GM21528 (cell line): ENCODE measurements at regions not wholly inside any gene's neighbourhood (a gene's known extent, or its start where the extent isn't known, plus 50 kb on each side); places are given as distances from the start of the nearest gene placed in this dataset.
A peak's percentile ranks its signal among the peaks of the same experiment; 100 is the strongest.

Experiments
- ATAC-seq: cut with Tn5 transposase; IDR thresholded peaks from one replicate; pipeline ENCODE4 v1.9.1; 2021; ENCODE audit warnings: mild to moderate bottlenecking, moderate library complexity; ENCODE audit not compliant: unreplicated experiment, low FRiP score

DNA sequence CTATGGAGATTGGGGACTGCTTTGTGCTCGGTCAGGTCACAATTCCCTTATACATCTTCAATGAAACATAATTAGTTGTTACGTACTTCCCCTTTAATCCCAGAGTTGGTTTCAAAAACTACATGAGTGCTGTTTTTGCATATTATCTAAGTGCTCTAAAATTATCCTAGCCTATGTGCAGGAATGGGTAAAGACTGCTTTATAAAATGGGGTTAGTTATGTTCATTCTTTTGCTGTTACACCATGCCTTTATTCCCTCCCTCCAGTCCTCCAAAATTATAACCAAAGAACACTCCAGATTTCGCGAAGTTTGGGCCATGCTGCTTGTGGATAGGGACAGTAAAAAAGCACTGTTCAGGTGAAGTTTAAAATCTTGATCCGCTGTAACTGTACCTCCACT, 173.9 kb upstream of the SNX7 start:
- ATAC-seq = no peak

DNA sequence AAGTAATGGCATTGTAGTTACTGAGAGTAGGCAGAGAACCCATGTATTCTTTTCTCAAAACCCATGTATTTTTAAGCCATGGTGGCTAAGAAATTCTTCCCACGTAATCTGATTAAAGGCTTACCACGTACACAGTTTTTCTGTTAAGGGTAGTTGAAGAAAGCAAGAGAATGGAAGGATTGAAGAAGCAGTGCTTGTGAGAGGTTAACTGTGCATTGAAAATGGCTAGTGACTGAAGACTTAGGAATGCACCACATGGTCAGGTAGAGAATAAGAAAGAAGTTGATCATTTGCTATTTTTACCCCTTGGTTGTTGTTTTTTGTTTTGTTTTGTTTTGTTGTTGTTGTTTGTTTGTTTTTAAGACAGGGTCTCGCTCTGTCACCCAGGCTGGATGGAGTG, 178.9 kb upstream of the SNX7 start:
- ATAC-seq = no peak

DNA sequence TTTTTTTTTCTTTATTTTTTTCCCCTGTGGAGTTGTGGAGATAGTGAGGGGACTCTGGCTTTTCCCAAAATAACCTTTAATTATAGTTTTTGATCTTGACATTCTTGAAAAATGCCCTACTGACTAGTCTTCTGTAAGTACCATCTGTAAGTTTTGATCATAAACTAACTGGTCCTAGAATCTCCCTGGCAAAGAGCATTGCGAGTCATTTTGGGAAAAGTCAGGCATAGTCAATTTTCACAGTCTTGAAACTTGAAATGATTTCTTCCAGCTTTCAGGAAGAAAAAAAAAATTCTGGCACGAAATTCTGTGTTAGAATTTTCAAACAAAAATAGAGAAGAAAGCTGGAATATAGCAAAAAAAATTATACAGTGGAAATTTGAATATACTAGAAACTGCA, 181.2 kb upstream of the SNX7 start:
- ATAC-seq = no peak

DNA sequence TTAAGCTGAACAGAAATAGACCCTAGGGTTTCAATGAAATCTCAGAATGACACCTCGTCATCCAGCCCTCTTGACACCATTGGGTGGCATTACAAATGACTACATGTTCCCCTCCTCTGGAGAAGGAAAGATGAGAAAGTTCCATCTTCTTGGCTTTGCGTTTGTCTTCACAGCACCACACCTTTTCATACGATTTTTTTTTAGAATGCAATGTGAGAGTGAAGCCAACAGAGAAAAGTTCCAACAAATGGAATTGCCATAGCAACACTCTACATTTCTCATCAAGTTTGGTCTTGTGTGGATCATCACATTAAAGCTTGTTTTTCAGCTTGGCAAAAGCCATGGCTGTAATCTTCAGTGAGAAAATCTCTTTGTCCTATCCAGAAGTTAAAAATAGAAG, 183.4 kb upstream of the SNX7 start:
- no peak for ATAC-seq

DNA sequence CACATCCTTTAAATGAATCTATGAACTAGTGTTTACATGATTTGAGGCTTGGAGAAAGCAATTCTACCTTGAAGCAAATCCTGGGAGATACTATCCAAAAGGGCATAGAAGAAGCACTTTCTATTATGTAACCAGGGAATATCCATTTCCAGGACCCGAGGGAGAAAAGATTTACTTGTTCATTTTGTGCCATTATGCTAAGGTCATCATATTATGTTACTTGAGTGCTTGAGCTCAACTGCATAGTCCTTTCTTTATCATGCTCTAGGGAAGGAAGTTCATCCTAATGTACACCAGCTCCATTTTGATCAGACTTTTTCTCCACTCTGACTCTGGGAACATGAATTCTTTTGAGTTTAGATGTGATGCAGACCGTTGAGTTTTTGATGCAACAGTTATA, 188.6 kb upstream of the SNX7 start:
- ATAC-seq = no peak

DNA sequence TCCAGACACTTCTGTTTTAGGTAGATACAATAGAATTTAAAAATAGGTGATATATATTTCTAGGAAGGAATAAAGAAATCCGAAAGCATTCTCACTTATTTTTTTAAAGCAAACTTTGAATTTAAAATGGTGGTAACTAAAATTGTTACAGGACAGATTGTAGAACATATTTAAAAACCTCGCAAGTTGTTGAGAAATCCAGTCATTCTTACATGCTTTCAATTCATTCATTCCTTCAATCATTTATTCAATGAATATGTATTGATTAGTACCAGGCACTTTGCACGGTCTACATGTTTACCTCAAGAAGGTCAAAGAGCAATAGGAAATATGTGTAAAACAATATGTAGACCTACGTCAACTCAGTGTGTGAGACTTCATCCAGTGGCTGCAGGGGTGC, 189.9 kb upstream of the SNX7 start:
- ATAC-seq = no peak

DNA sequence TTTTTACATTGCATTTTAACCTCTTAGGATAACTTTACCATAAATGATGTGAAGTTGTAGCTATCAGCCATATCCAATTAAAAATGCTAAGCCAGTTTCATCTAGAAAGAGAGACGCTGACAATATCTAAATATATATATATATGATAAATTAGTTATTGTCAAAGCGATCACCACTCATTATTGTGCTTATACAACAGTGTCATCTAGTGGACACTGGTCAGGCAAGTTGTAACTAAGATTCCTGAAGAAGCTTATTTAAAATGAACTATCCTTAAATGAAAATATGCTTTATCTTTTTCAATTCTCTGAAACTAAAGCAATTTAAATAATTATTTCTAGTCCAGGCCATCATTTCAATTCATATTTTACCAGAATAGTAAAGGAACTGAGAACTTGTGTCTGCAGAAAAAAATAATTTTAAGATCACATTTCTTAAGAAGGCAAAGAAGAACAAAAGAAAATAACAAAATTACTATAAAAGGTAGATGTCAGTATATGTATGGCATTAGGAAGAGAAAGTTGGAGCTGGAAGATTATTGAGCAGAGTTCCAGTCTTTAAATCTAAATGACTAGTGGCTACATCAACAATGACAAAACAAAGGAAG, 193.3 kb upstream of the SNX7 start:
- ATAC-seq = no peak

DNA sequence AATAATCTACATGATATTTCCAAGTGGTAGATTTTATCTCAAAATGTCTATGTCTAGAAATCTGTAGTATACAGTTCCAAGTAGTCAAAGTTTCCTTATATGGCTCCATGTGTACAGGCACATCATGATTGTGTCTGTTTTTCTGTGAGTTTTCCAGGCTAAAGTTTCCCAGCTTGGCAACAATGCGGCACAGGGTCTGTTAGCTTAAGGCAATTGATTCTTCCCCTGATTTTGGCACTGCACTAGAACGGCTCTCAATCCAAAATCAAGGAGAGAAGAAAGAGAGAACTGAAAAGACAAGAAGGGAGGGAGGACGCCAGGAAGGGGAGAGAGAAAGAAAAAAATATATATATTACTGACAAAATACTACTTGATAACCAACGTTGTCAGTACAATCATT, 193.9 kb upstream of the SNX7 start:
- no peak for ATAC-seq

DNA sequence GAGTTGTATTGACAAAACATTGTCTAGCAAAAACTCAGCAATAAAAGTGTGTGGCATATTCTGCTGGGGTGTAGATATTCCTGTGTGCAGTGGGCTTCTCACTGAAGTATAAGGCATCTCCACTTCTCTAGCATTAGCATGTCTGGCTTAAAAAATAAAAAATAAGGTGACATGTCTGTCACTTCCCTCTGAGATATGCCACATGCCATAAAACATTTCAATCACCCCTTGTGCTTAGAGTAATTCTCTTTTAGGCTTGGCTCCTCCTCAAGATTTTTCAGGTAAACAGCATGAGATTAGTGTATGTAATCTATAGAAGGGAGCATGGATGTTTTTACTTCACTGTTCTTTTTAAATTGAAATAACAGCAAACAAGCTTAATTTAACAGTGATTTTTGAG, 194.4 kb upstream of the SNX7 start:
- ATAC-seq = no peak

DNA sequence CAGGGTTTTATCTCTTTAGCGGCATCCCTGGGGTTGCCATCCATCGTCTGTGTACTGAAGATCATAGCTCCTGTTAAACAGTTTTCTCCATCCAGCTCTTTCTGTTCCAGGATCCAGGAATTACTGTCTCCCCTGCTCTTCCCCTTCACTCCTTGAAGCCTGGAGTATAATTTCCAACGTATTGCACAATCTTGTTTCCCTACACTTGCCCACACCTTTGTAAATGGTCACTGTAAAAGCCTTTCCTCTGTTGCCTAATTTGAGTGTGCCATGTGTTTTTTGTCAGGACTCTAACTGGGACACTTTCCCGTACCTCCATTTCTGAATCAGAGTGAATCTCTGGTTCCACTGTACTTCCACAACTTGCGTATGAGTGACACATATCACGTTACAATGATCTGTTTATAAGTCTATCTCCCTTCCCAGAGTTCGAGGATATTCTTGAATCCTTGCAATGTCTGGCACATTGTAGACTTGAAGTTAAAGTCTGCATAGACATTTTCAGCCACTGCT, 199.6 kb upstream of the SNX7 start:
- ATAC-seq = no peak

DNA sequence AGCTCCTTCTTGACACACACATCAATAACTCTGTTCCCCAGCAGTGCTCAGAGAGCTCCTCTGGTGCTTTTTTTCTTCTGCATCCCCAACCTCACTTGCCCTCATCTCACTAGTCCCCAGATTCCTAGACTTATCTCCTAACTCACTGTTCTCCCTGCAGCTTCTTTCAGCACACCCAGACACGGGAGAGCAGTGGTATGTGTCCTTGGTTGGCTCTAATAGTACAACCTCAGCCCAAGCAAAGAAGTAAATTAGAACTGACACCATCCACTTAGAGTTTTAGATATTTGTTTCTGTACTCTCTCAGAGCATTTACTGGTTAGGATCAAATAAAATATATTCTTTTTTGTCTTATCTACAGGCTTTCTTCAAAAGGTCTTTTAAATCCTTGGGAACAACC, 201.4 kb upstream of the SNX7 start:
- no peak for ATAC-seq

DNA sequence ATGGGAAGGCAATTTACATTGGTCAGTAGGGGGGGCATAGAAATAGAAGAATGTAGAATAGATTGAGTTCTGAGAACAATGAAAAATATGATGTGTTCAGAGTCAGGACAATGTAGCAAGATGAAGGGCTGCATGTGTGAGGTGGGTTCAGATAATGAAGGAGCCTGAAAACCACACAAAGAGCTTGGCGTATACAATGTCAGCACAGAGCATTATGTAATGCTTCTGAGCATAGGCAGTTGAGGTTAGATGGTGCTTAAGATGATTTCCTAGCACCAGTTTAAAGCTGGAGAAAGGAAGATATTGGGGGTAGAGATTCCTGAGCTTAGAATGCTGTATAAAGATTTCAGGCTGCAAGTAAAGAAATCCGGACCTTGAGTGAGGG, 202.0 kb upstream of the SNX7 start:
- ATAC-seq = no peak

DNA sequence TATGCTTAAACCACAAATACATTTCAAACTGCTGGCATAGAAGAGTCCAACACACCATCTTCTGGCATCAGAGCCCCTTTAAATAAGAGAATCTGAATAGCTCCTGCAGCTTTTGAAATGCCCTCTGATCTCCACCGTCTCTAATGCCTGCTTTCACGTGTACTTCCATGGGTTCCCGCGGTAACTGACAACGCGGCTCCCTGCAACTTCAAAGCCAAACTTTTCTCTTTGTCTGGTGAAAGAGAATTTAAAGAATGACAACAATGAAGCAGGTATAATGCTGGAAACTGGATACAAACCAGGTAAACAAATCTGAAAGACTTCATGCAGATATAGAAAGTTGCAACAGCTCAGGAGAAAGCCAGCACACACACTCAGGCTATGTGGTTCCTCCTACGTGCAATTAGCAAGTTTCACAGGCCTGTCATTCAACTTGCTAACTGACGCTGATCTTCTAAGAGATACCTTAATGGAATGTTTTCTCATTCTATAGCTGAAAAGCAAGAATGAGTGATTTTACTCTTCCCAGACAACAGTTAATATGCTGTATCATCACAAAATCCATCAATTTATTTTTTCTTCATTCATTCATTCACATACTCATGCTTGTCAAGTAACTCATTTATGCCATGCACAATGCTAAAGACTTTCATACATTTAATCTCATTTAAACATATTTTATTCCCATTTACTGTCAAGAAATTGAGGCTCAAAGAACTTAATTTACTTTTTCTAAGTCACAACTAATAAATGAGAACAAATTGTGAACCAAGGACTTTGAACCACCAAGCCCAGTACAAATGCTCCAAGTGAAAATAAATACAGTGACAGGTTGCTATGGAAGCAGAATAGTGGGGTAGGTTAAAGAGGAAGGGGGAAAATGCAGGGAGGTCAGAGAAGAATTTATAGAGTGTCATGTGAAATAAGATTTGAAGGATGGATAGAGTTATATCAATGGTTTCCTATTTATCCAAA, 202.7 kb upstream of the SNX7 start:
- no peak for ATAC-seq

DNA sequence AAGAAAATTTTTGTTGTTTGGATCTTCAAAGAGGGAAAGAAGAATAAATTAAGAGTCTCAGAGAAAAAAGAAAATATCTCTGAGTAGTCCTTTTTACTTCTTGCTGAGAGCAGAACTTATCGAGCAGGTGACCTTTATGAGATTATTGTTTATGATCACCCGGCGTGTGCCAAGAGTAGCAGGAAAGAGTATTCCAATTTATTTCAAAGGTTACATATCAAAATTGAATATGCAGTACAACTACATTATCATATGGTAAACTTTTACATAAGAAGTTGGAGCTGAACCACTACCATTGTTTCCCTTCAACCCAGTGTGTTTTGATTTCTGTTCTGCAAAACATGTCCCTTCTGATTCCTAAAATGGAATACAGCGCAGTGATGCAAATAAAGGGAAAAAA, 204.3 kb upstream of the SNX7 start:
- no peak for ATAC-seq

DNA sequence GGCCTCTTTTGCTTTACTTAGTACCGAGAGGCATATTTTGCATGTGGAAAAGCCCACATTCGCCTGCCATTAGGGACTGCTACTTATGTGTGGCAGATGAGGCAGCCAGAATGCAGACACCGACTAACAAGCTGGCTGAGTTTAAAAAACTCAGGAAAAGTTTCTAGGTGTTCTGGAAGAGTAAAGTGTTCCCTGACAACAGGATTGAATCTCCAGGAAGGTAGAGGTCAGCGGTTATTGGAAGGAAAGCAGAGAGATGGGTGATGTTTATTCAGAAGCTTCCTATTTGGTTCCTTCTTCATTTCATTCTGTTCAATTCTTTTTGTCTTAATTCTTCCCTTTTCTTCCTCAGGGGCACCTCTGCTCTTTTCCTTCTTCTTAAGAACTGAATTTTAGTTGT, 206.9 kb upstream of the SNX7 start:
- ATAC-seq = no peak

DNA sequence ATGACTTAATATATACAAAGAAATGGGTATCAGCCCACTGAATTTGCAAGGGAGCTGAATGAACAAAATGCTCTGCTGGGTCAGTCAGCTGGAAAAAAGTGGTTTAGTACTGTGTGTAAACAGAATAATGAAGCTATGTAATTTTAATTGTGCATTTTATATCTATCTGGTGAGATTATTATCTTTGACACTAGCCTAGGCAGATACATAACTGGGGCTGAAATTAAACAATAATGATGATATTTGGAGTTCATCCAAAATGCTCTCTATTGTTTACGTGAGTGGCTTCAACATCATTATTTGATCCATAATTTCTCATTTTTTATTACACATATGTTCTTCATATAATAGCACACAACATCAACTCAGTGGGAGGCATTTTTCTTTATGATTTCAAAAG, 208.5 kb upstream of the SNX7 start:
- no peak for ATAC-seq

DNA sequence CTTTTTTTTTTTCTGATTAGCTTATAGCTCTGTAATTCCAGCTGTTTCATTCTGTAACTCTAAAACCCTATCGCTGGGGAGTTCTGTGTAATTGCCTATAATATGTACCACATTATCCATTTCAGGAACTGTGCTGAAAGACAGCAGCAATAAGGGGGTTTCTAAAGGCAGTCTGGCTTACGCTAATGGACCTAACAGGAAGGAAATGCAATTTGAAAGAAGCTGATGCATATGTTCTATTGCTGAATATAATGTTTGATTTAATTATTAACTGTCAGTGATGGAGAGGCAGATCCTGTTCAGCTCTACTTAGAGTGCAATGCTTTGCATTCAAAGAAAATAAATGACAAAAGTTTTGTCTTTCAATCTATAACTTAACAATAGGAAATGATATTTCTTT, 209.4 kb upstream of the SNX7 start:
- ATAC-seq = peak; percentile 58

DNA sequence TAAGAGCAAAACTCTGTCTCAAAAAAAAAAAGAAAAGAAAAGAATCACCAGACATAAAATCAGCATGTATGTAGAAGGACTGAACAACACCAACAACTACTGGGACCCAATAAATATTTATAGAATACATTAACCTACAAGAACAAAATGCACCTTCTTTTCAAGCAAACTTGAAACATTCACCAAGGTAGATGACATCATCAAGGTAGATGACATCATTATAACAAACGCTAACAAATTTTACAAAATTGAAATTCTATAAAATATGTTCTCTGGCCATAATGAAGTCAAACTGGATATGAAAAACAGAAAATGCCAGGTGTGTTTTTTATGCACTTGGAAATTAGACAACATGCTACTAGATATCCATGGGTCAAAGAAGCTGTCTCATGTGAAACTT, 220.2 kb upstream of the SNX7 start:
- ATAC-seq = no peak

DNA sequence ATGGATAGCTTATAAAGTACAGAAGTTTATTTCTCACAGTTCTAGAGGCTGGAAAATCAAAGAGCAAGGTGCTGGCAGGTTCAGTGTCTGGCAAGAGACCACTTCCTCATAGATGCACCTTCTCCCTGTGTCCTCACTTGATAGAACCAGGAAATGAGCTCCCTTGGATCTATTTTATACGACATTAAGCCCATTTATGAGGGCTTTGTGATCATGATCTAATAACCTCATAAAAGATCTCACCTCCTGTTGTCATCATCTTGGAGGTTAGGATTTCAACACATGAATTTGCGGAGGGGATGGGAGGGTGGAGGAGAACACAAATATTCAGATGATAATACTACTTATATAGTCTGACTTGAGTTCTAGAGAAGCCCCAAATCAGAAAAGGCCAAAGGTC, 222.1 kb upstream of the SNX7 start:
- no peak for ATAC-seq

DNA sequence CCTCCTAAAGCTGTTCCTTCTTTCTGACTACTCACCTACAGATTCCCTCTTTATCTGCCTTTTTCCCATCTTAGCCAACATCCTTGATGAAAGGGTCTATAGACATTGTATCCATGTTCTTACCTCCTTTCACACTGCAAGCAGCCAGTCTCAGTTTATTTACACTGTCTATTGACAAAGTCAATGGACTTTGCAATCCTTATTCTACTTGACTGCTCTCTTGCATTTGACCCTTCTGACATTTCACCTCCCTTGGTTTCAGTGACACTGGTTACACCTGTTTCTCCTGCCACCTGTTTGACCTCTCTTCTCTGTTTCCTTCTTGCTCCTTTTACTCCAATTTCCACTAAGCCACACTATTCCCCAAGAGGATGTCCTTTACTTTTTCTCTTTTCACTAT, 224.0 kb upstream of the SNX7 start:
- no peak for ATAC-seq

DNA sequence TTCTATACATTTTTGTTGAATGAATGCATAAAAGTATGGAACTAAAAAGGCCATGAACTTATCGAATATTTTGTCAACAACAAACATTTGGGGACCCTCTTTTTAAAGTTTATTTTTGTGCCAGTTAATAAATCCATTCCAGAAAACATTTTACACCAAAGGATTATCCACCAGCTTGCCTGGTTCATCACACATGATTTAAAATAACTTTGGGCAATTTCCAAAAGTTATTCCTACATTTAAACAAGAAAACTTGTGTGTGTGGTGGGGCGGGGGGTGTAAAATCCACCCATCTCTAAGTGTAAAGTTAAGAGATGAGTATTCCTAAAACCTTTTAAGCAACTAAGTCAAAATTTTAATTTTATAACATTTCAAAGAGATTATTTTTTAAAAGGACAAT, 224.5 kb upstream of the SNX7 start:
- no peak for ATAC-seq

DNA sequence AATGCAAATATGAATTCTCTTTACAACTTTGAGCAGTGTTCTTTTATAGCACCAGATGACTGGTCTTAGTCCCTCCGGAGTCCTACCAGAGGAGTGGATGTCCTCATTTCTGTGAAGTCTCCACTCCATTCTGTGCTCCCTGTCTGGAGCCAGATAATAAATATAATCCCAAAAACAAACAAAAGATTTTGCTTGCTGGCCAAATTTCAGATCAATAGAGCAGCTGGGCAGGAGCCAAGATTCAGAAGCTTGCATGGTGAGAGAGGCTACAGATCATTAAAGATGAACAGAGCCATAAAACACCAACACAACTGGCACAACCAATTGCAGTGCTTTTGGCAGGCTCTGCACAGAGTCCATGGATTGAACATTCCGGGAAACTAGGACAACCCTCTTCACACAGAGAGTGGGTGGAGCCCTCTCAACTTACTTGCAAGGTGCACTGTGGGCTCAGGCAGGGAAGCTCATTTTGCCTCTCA, 231.5 kb upstream of the SNX7 start:
- ATAC-seq = no peak
